GM13976 (cell line): ENCODE measurements at regions not wholly inside any gene's neighbourhood (a gene's known extent, or its start where the extent isn't known, plus 50 kb on each side); places are given as distances from the start of the nearest gene placed in this dataset.

Experiments used
- DNase-seq: peaks from one replicate; pipeline ENCODE4 v3.0.0; 2012; ENCODE audit warnings: low spot score
- in situ Hi-C: fragments of 300-500 bp; cut with MboI; formaldehyde crosslinking; loops from one replicate; pipeline ENCODE4 v1.12.0; 2022; ENCODE audit warnings: low sequenced_read_pairs, mixed read lengths, inconsistent platforms; ENCODE audit not compliant: unreplicated experiment
- TF ChIP-seq, protein P1 (sequence below): IDR thresholded peaks from 2 replicates; pipeline ENCODE4 v1.5.1; 2012; ENCODE audit warnings: borderline replicate concordance, mild to moderate bottlenecking; ENCODE audit not compliant: insufficient read depth; ENCODE audit errors: extremely low read depth, missing control alignments, control extremely low read depth

DNA sequence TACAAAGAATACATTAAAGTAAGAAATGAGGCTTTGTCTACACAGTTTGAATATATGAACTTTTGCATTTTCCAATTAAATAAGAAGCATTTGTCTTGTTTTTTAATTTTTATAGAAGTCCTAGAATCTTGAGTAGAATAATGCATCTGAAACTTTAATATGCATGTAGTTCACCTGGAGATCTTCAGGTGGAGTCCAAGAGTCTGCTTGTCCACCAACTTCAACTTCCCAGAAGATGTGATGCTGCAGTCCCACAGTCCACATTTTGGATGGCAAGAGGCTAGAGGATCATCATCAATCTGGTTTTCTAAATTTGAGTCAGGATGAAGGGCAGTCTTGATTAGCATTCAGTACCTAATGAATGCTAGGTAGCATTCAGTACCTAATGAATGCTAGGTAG lies 357.6 kb upstream of the SOX2 start:
- in situ Hi-C loops = no loop called here
- TF ChIP-seq, protein P1, sequence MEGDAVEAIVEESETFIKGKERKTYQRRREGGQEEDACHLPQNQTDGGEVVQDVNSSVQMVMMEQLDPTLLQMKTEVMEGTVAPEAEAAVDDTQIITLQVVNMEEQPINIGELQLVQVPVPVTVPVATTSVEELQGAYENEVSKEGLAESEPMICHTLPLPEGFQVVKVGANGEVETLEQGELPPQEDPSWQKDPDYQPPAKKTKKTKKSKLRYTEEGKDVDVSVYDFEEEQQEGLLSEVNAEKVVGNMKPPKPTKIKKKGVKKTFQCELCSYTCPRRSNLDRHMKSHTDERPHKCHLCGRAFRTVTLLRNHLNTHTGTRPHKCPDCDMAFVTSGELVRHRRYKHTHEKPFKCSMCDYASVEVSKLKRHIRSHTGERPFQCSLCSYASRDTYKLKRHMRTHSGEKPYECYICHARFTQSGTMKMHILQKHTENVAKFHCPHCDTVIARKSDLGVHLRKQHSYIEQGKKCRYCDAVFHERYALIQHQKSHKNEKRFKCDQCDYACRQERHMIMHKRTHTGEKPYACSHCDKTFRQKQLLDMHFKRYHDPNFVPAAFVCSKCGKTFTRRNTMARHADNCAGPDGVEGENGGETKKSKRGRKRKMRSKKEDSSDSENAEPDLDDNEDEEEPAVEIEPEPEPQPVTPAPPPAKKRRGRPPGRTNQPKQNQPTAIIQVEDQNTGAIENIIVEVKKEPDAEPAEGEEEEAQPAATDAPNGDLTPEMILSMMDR = no peak
- DNase-seq = no peak

DNA sequence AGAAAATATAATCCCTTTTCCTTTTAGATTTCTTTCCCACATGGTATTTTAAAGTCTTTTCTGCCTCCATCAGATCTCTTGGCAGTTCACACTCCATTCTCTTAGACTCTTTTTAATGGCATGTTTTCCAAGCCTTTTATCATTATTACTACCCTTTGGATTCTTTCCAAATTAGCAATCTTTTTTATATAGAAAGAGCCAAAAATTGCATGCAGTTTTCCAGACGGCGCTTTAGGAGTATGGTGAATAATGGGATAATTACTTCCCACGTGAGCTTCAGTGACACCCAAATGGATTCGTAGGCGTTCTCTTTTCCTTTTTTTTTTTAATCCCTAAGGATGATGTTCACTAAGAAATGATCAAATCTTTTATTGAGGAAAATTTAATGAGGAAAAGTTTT lies 354.8 kb upstream of the DNAJC19 start:
- TF ChIP-seq, protein P1 = no peak
- in situ Hi-C loops = no loop called here
- no peak for DNase-seq

DNA sequence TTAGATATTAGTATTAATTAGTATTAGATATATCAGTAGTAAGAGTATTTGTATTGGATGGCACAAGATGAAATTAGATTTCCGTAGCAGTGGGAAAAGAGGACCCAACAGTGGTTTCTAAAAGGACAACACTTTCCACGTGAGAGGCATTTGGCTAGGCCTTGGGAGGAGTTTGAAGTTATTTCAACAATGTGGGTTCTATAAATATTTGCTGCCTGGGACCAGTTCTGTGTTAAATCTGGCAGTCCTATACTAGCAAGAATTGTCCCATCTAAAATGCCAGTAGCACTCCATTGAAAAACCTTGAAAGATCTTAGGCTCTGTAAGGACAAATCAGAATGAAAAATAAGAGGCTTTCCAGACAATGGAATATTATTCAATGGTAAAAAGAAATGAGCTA lies 347.1 kb upstream of the DNAJC19 start:
- in situ Hi-C loops = no loop called here
- DNase-seq = no peak
- TF ChIP-seq, protein P1 = no peak

DNA sequence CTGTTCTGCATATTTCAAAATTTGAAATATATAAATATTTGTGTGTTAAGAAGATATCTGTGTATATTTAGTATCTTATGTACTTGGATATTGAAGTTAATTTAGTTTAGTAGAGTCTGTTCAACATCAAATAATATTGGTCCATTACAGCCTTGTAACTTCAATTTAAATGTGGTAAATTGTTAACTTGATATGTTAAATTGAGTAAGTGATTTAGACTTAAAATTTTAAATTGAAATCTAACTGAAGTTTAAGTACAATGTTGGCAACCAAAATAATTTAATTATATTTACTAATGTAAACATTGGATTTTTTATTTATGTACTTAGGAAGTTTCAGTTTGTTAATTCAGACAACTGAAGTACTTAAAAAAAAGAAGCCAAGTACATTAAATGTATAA lies 343.9 kb upstream of the DNAJC19 start:
- in situ Hi-C loops = no loop called here
- TF ChIP-seq, protein P1 = no peak
- DNase-seq = no peak

DNA sequence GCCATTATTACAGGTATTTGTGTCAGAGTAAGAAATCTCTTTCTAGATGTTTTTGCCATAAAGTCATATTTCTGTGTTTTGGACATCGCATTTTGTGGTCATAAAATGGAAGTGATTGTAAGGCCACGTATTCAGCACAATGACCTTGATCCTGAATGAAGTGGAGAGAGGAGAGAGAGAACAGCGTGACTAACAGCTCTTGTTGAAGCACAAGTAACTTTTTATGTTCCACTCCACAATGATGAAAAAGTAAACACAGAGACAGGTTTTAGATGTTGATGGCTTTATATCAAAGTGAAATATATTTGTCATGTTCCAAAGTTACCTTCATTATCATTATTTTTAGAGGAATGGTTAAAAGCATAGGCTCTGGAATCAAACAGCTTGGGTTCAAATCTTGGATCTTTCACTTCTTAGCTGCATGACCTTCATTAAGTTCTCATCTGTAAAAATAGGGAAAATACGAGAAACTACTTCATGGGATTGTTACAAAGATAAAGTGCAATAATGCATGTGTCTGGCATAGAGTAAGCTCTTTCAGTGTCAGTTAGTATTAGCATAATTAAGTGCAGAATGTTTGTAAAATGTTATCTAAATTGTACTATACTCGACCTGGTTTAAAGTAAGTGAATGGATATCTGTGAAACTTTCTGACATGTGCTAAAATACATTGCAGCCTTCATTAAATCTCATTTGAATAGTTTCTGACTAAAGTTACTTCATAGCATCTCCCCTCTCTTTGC lies 341.5 kb upstream of the DNAJC19 start:
- TF ChIP-seq, protein P1 = no peak
- in situ Hi-C loops = no loop called here
- DNase-seq = no peak

DNA sequence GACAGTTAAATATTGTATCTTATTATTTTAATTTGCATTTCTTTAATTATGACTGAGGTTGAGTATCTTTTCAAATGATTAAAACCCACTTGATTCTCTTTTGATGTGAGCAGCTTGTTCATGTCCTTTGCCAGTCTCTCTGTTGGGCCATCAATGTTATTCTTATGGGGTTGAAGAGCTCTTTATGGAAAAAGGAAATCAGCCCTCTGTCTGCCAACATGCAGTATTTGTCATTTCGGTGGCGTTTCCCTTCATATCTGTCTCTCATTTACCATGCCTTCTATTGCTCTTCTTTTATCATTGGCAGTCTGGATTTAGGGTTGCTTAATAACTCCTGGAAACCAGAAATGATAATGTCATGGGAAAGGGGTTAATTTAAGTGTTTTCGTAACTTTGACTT lies 340.7 kb upstream of the DNAJC19 start:
- in situ Hi-C loops = no loop called here
- TF ChIP-seq, protein P1 = no peak
- DNase-seq = no peak
